Memory B cell (primary cell): ENCODE measurements at regions not wholly inside any gene's neighbourhood (a gene's known extent, or its start where the extent isn't known, plus 50 kb on each side); places are given as distances from the start of the nearest gene placed in this dataset.

ENCODE experiments used
- ATAC-seq: fragments of 150-1000 bp; cut with Tn5 transposase; 2 replicates; pipeline ENCODE4 v1.10.0; 2021; ENCODE audit warnings: low read depth, mild to moderate bottlenecking, moderate library complexity
- DNase-seq, 2 donors: peaks; one replicate each; pipeline ENCODE4 v3.0.0; 2022; ENCODE audit warnings: low spot score in 2 of 2
- H3K27ac Mint-ChIP-seq: one replicate; pipeline ENCODE4 v1.8.0; 2022; ENCODE audit warnings: mild to moderate bottlenecking, moderate library complexity, mixed read lengths
- H3K27me3 Mint-ChIP-seq: one replicate; pipeline ENCODE4 v1.8.0; 2022; ENCODE audit warnings: mixed read lengths
- H3K36me3 Mint-ChIP-seq: one replicate; pipeline ENCODE4 v1.8.0; 2022; ENCODE audit warnings: mild to moderate bottlenecking, mixed read lengths
- H3K4me1 Mint-ChIP-seq: one replicate; pipeline ENCODE4 v1.8.0; 2022; ENCODE audit warnings: mixed read lengths
- H3K4me3 Mint-ChIP-seq: one replicate; pipeline ENCODE4 v1.8.0; 2022; ENCODE audit warnings: mild to moderate bottlenecking, moderate library complexity, mixed read lengths
- H3K9me3 Mint-ChIP-seq: one replicate; pipeline ENCODE4 v1.8.0; 2022; ENCODE audit warnings: mixed read lengths

- DNase-seq (no peak), ATAC-seq (no peak)
- no peaks in the 10 kb centered on the region for H3K4me1 Mint-ChIP-seq
- H3K9me3 Mint-ChIP-seq: peaks cover 6% of the 10 kb centered on the region
- H3K36me3 Mint-ChIP-seq: peaks cover 2% of the 10 kb centered on the region
- no peak overlapping the region for H3K27ac Mint-ChIP-seq
- H3K4me3 Mint-ChIP-seq: no peak overlapping the region
- H3K27me3 Mint-ChIP-seq: no peaks in the 10 kb centered on the region
Observed at GRCh38 chr7:33823913-33824312, 81.4 kb upstream of the BMPER start.

GRCh38 chr7:33824911-33825459 lies 80.4 kb upstream of the BMPER start:
- DNase-seq (no peak), ATAC-seq (no peak)
- H3K4me1 Mint-ChIP-seq: no peaks in the 10 kb centered on the region
- no peak overlapping the region for H3K27ac Mint-ChIP-seq
- H3K27me3 Mint-ChIP-seq: no peaks in the 10 kb centered on the region
- peaks cover 3% of the 10 kb centered on the region for H3K9me3 Mint-ChIP-seq
- no peak overlapping the region for H3K4me3 Mint-ChIP-seq
- H3K36me3 Mint-ChIP-seq: peaks cover 2% of the 10 kb centered on the region

- no peak overlapping the region for H3K27ac Mint-ChIP-seq
- peaks cover 3% of the 10 kb centered on the region for H3K27me3 Mint-ChIP-seq
- H3K9me3 Mint-ChIP-seq: peaks cover 1% of the 10 kb centered on the region
- no peaks in the 10 kb centered on the region for H3K36me3 Mint-ChIP-seq
- no peak overlapping the region for H3K4me3 Mint-ChIP-seq
- ATAC-seq (no peak), DNase-seq (no peak)
- no peaks in the 10 kb centered on the region for H3K4me1 Mint-ChIP-seq
Observed at GRCh38 chr7:33825644-33826043, 79.7 kb upstream of the BMPER start.

- Mint-ChIP-seq H3K9me3 (peaks cover 1% of the 10 kb centered on the region), H3K27ac (no peak overlapping the region), H3K36me3 (no peaks in the 10 kb centered on the region), H3K4me3 (no peak overlapping the region), H3K4me1 (no peaks in the 10 kb centered on the region), H3K27me3 (peaks cover 3% of the 10 kb centered on the region)
- DNase-seq: no peak
- no peak for ATAC-seq
Observed at GRCh38 chr7:33829536-33829935, 75.8 kb upstream of the BMPER start.

GRCh38 chr7:33831389-33832141 lies 73.8 kb upstream of the BMPER start:
- no peak overlapping the region for H3K27ac Mint-ChIP-seq
- no peaks in the 10 kb centered on the region for H3K36me3 Mint-ChIP-seq
- peaks cover 3% of the 10 kb centered on the region for H3K27me3 Mint-ChIP-seq
- peaks cover 1% of the 10 kb centered on the region for H3K9me3 Mint-ChIP-seq
- DNase-seq (no peak), ATAC-seq (no peak)
- no peak overlapping the region for H3K4me3 Mint-ChIP-seq
- H3K4me1 Mint-ChIP-seq: no peaks in the 10 kb centered on the region

GRCh38 chr7:33832271-33832721 lies 73.0 kb upstream of the BMPER start:
- Mint-ChIP-seq H3K9me3 (peaks cover 6% of the 10 kb centered on the region), H3K4me1 (no peaks in the 10 kb centered on the region), H3K27ac (no peak overlapping the region), H3K27me3 (peaks cover 3% of the 10 kb centered on the region), H3K4me3 (no peak overlapping the region), H3K36me3 (no peaks in the 10 kb centered on the region)
- ATAC-seq (no peak), DNase-seq (no peak)

- Mint-ChIP-seq H3K27me3 (no peaks in the 10 kb centered on the region), H3K27ac (no peak overlapping the region), H3K9me3 (peaks cover 5% of the 10 kb centered on the region), H3K4me1 (no peaks in the 10 kb centered on the region), H3K4me3 (no peak overlapping the region), H3K36me3 (no peaks in the 10 kb centered on the region)
- no peak for ATAC-seq
- no peak for DNase-seq
Observed at GRCh38 chr7:33836797-33837355, 68.5 kb upstream of the BMPER start.

- Mint-ChIP-seq H3K9me3 (peaks cover 5% of the 10 kb centered on the region), H3K36me3 (no peaks in the 10 kb centered on the region), H3K27ac (no peak overlapping the region), H3K4me3 (no peak overlapping the region), H3K4me1 (no peaks in the 10 kb centered on the region), H3K27me3 (no peaks in the 10 kb centered on the region)
- DNase-seq (no peak), ATAC-seq (no peak)
Observed at GRCh38 chr7:33837356-33837851, 67.9 kb upstream of the BMPER start.

- ATAC-seq (no peak), DNase-seq (no peak)
- Mint-ChIP-seq H3K9me3 (peaks cover 5% of the 10 kb centered on the region), H3K4me3 (no peak overlapping the region), H3K4me1 (no peaks in the 10 kb centered on the region), H3K27me3 (peaks cover 2% of the 10 kb centered on the region), H3K27ac (no peak overlapping the region), H3K36me3 (no peaks in the 10 kb centered on the region)
Observed at GRCh38 chr7:33841031-33841430, 64.3 kb upstream of the BMPER start.

- no peaks in the 10 kb centered on the region for H3K36me3 Mint-ChIP-seq
- no peak for ATAC-seq
- peaks cover 2% of the 10 kb centered on the region for H3K27me3 Mint-ChIP-seq
- no peak overlapping the region for H3K4me3 Mint-ChIP-seq
- DNase-seq: no peak
- H3K9me3 Mint-ChIP-seq: peaks cover 3% of the 10 kb centered on the region
- H3K4me1 Mint-ChIP-seq: no peaks in the 10 kb centered on the region
- no peak overlapping the region for H3K27ac Mint-ChIP-seq
Observed at GRCh38 chr7:33841705-33842129, 63.6 kb upstream of the BMPER start.

- Mint-ChIP-seq H3K36me3 (no peaks in the 10 kb centered on the region), H3K4me3 (no peak overlapping the region), H3K27ac (no peak overlapping the region), H3K4me1 (no peaks in the 10 kb centered on the region), H3K27me3 (peaks cover 2% of the 10 kb centered on the region), H3K9me3 (no peaks in the 10 kb centered on the region)
- DNase-seq (no peak), ATAC-seq (no peak)
Observed at GRCh38 chr7:33842150-33842549, 63.2 kb upstream of the BMPER start.

- H3K9me3 Mint-ChIP-seq: no peaks in the 10 kb centered on the region
- no peak for ATAC-seq
- H3K27ac Mint-ChIP-seq: no peak overlapping the region
- H3K36me3 Mint-ChIP-seq: no peaks in the 10 kb centered on the region
- H3K4me1 Mint-ChIP-seq: no peaks in the 10 kb centered on the region
- DNase-seq: no peak
- H3K27me3 Mint-ChIP-seq: peaks cover 6% of the 10 kb centered on the region
- H3K4me3 Mint-ChIP-seq: no peak overlapping the region
Observed at GRCh38 chr7:33845991-33846509, 59.3 kb upstream of the BMPER start.

- no peak for DNase-seq
- H3K36me3 Mint-ChIP-seq: no peaks in the 10 kb centered on the region
Observed at GRCh38 chr7:33849004-33849403, 56.3 kb upstream of the BMPER start.

GRCh38 chr7:33849971-33850559 lies 55.3 kb upstream of the BMPER start:
- no peak for ATAC-seq
- H3K27ac Mint-ChIP-seq: no peak overlapping the region
- no peaks in the 10 kb centered on the region for H3K36me3 Mint-ChIP-seq
- DNase-seq: no peak
- H3K4me1 Mint-ChIP-seq: no peaks in the 10 kb centered on the region
- H3K4me3 Mint-ChIP-seq: no peak overlapping the region
- H3K9me3 Mint-ChIP-seq: no peaks in the 10 kb centered on the region
- peaks cover 6% of the 10 kb centered on the region for H3K27me3 Mint-ChIP-seq

More at GRCh38 chr7:33849004-33849403, 56.3 kb upstream of the BMPER start:
- Mint-ChIP-seq H3K27ac (no peak overlapping the region), H3K4me3 (no peak overlapping the region), H3K27me3 (peaks cover 7% of the 10 kb centered on the region), H3K4me1 (no peaks in the 10 kb centered on the region), H3K9me3 (no peaks in the 10 kb centered on the region)
- ATAC-seq: no peak
